T-helper 2 cell treated with Interferon-gamma antibody and Interleukin-4, amounts not matched to agents 5 μg/mL and 100 μg/mL, for 36 hours (primary cell): ENCODE measurements at regions not wholly inside any gene's neighbourhood (a gene's known extent, or its start where the extent isn't known, plus 50 kb on each side); places are given as distances from the start of the nearest gene placed in this dataset.

Source experiments
- DNase-seq: peaks from one replicate; pipeline ENCODE4 v3.0.0; 2021; ENCODE audit warnings: low spot score
- H3K27ac Mint-ChIP-seq: one replicate; pipeline ENCODE4 v1.8.0; 2021; ENCODE audit warnings: mild to moderate bottlenecking, mixed read lengths
- H3K27me3 Mint-ChIP-seq: one replicate; pipeline ENCODE4 v1.8.0; 2021; ENCODE audit warnings: low read depth, mixed read lengths
- H3K36me3 Mint-ChIP-seq: one replicate; pipeline ENCODE4 v1.8.0; 2021; ENCODE audit warnings: low read depth, mixed read lengths
- H3K4me1 Mint-ChIP-seq: one replicate; pipeline ENCODE4 v1.8.0; 2021; ENCODE audit warnings: low read depth, mixed read lengths
- H3K4me3 Mint-ChIP-seq: one replicate; pipeline ENCODE4 v1.8.0; 2022; ENCODE audit warnings: mild to moderate bottlenecking, moderate library complexity, mixed read lengths
- H3K9me3 Mint-ChIP-seq: one replicate; pipeline ENCODE4 v1.8.0; 2021; ENCODE audit warnings: mixed read lengths

GRCh38 chr1:88394958-88395357 lies 289.1 kb upstream of the PKN2 start:
- H3K36me3 Mint-ChIP-seq = no peaks in the 10 kb centered on the region

DNA sequence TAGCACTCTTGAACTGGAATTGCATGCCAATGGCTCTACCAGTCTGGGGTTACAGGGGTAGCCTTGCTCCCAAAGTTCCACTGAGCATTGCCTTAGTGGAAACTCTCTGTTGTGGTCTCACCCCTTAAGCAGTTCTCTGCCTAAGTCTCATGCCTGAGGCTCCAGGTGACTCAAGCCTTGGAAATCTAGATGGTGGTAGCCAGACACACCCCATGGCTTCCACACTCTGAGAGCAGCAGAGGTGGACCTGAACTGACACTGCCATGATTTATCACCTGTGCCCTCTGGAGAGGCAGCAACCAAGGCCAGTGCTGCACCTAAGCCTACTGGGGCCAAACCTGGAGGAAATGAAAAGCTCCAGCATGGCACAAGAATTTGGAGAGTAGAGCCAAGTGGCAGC lies 285.7 kb upstream of the PKN2 start:
- H3K36me3 Mint-ChIP-seq = no peaks in the 10 kb centered on the region
- H3K9me3 Mint-ChIP-seq = no peaks in the 10 kb centered on the region
- DNase-seq = no peak
- no peaks in the 10 kb centered on the region for H3K4me1 Mint-ChIP-seq
- H3K4me3 Mint-ChIP-seq = no peak overlapping the region
- no peaks in the 10 kb centered on the region for H3K27me3 Mint-ChIP-seq
- H3K27ac Mint-ChIP-seq = no peak overlapping the region

More at GRCh38 chr1:88394958-88395357, 289.1 kb upstream of the PKN2 start:
- no peaks in the 10 kb centered on the region for H3K9me3 Mint-ChIP-seq
- H3K27ac Mint-ChIP-seq = no peak overlapping the region
- no peaks in the 10 kb centered on the region for H3K4me1 Mint-ChIP-seq
- no peaks in the 10 kb centered on the region for H3K27me3 Mint-ChIP-seq
- H3K4me3 Mint-ChIP-seq = no peak overlapping the region
- DNase-seq = no peak

DNA sequence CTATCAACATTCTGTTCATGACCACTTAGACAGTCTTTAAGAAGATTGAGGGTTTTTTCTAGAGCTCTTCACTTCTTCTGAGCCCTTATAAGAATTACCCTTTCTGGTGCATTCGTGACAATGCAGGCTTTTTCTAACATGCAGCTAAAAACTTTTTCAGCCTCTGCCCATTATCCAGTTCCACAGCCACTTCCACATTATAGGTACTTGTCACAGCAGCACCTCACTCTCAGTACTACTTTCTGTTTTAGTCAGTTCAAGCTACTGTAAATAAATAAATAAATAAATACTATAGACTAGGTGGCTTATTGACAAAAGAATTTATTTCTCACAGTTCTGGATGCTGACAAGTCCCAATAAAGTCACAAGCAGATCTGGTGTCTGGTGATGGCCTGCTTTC lies 284.4 kb upstream of the PKN2 start:
- H3K9me3 Mint-ChIP-seq = no peaks in the 10 kb centered on the region
- H3K36me3 Mint-ChIP-seq = no peaks in the 10 kb centered on the region
- H3K4me1 Mint-ChIP-seq = no peaks in the 10 kb centered on the region
- H3K4me3 Mint-ChIP-seq = no peak overlapping the region
- DNase-seq = no peak
- no peak overlapping the region for H3K27ac Mint-ChIP-seq
- H3K27me3 Mint-ChIP-seq = no peaks in the 10 kb centered on the region

DNA sequence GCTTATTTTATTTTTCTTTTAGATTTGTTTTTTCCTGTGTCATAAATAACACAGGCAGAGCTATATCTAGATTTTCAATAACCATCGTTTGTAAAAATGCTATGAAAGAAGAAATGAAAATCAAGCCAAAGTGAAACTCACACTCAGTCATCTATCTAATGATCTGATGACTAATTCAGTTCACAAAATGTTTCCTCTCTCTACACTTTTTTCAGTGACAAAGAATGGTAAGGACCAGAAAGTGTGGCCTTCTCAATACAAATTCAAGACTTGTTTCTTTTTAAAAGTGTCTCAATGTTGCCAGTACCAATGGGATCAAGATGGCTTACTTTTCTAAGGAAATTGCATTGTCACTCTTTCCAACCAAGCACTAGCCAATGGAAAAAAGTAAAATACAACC lies 282.8 kb upstream of the PKN2 start:
- Mint-ChIP-seq H3K9me3 (no peaks in the 10 kb centered on the region), H3K36me3 (no peaks in the 10 kb centered on the region), H3K27me3 (no peaks in the 10 kb centered on the region), H3K4me1 (no peaks in the 10 kb centered on the region), H3K27ac (no peak overlapping the region), H3K4me3 (no peak overlapping the region)
- DNase-seq = no peak

DNA sequence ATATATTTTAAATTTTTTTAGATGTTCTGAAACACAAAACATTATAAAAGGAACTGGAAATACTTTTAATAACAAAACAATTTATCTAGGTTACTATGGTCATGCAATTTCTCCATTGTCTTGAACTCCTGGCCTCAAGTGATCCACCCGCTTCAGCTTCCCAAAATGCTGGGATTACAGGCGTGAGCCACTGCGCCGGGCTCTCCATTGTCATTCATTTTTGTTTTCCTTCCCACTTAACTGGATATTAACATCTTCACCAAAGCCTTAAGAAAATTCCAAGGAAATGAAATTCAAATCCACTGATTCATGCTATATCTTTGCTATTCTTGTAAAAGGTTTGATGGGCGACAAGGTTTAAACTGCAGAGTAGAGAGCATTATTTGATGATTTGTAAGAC lies 279.5 kb upstream of the PKN2 start:
- no peak for DNase-seq
- H3K9me3 Mint-ChIP-seq = no peaks in the 10 kb centered on the region
- no peaks in the 10 kb centered on the region for H3K36me3 Mint-ChIP-seq
- H3K4me3 Mint-ChIP-seq = no peak overlapping the region
- no peaks in the 10 kb centered on the region for H3K4me1 Mint-ChIP-seq
- H3K27ac Mint-ChIP-seq = no peak overlapping the region
- H3K27me3 Mint-ChIP-seq = no peaks in the 10 kb centered on the region

GRCh38 chr1:88407248-88407647 lies 276.8 kb upstream of the PKN2 start:
- H3K36me3 Mint-ChIP-seq = no peaks in the 10 kb centered on the region
- H3K9me3 Mint-ChIP-seq = no peaks in the 10 kb centered on the region
- no peak overlapping the region for H3K27ac Mint-ChIP-seq
- H3K4me1 Mint-ChIP-seq = no peaks in the 10 kb centered on the region
- no peak for DNase-seq
- no peak overlapping the region for H3K4me3 Mint-ChIP-seq
- no peaks in the 10 kb centered on the region for H3K27me3 Mint-ChIP-seq

- Mint-ChIP-seq H3K4me3 (no peak overlapping the region), H3K4me1 (no peaks in the 10 kb centered on the region), H3K9me3 (peaks cover 25% of the 10 kb centered on the region), H3K36me3 (no peaks in the 10 kb centered on the region), H3K27me3 (no peaks in the 10 kb centered on the region), H3K27ac (no peak overlapping the region)
- DNase-seq = no peak
Measured at GRCh38 chr1:88421997-88422396, 262.1 kb upstream of the PKN2 start.

DNA sequence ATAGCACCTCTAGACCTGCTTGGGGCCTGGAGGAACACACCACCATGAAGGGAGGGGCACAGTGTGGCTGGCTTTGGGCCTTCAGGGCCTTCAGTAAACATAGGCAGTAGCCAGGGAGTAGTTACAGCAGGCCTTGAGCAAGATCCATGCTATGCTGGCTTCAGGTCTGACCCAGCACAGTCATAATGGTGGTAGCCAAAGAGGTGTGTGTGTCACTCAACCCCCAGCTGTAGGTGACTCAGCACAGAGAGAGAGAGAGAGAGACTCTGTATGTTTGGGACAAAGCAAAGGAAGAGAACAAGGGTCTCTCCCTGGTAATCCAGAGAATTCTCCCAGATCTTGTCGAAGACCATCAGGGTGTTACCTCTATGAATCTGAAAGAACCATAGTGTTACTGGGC lies 250.5 kb upstream of the PKN2 start:
- Mint-ChIP-seq H3K9me3 (no peaks in the 10 kb centered on the region), H3K27me3 (no peaks in the 10 kb centered on the region), H3K4me1 (no peaks in the 10 kb centered on the region), H3K36me3 (no peaks in the 10 kb centered on the region), H3K4me3 (no peak overlapping the region), H3K27ac (no peak overlapping the region)
- no peak for DNase-seq

GRCh38 chr1:88434836-88435235 lies 249.2 kb upstream of the PKN2 start:
- no peaks in the 10 kb centered on the region for H3K4me1 Mint-ChIP-seq
- no peak overlapping the region for H3K27ac Mint-ChIP-seq
- no peak for DNase-seq
- H3K36me3 Mint-ChIP-seq = no peaks in the 10 kb centered on the region
- H3K4me3 Mint-ChIP-seq = no peak overlapping the region
- no peaks in the 10 kb centered on the region for H3K27me3 Mint-ChIP-seq
- H3K9me3 Mint-ChIP-seq = no peaks in the 10 kb centered on the region

GRCh38 chr1:88441022-88441421 lies 243.1 kb upstream of the PKN2 start:
- H3K4me3 Mint-ChIP-seq = no peak overlapping the region
- H3K27me3 Mint-ChIP-seq = no peaks in the 10 kb centered on the region
- H3K27ac Mint-ChIP-seq = no peak overlapping the region
- DNase-seq = no peak
- no peaks in the 10 kb centered on the region for H3K4me1 Mint-ChIP-seq
- no peaks in the 10 kb centered on the region for H3K36me3 Mint-ChIP-seq
- H3K9me3 Mint-ChIP-seq = no peaks in the 10 kb centered on the region

DNA sequence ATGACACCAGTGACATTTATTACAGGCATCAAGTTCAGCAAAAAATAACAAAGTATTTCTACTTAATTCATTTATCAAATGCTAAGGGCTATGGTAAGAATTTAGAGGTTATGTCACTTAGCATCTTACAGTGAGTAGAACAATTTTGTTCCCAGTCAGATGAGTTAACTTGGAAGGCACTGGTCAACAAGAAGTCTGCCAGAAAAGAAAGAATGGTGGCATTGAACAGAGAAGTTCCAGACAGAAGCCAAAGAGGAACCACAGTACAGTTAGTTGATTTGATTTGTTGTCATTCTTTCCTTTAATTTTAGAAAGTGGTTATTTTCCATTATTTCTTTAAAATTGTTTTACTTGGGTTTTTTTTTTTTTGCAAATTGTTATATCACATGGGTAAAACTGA lies 232.2 kb upstream of the PKN2 start:
- no peak overlapping the region for H3K27ac Mint-ChIP-seq
- no peaks in the 10 kb centered on the region for H3K9me3 Mint-ChIP-seq
- H3K4me3 Mint-ChIP-seq = no peak overlapping the region
- H3K4me1 Mint-ChIP-seq = no peaks in the 10 kb centered on the region
- no peaks in the 10 kb centered on the region for H3K36me3 Mint-ChIP-seq
- no peak for DNase-seq
- no peaks in the 10 kb centered on the region for H3K27me3 Mint-ChIP-seq

DNA sequence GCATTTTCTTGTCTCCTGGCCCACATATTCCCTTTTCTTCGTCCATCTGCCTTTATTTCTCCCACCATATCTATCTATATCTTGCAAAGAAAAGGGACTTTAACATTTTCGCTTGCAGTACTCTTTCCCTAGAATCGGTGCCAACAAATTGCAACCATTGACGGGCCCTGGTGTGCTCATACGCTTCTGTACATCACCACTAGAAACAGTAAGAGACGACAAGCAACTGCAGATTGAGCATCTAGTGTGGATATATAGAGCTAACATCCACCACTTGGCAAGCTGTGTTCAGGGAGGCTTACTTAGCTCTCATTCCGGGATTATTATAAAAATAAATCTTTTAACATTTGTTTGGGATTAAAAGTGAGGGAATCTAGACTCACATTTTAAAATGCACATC lies 230.8 kb upstream of the PKN2 start:
- H3K27ac Mint-ChIP-seq = no peak overlapping the region

DNA sequence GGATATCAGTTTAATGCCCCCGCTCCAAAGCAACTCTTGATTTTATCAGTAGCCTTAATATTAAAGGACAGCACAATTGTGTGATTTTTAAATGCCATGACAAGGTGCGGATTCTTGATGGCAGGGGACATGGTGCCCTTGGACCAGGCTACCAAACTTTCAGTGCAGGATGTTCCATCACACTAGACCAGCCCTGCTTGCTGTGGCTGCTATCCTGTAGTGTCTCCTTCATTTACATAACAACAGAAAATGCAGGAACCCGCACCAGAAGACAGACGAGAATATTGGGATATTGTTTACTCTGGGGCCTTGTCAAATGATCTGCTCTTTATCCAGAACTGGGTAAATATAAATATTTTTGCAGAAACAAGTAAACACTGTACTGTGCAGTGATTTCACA lies 229.3 kb upstream of the PKN2 start:
- Mint-ChIP-seq H3K36me3 (no peaks in the 10 kb centered on the region), H3K4me3 (no peak overlapping the region), H3K27me3 (no peaks in the 10 kb centered on the region), H3K27ac (no peak overlapping the region), H3K4me1 (no peaks in the 10 kb centered on the region), H3K9me3 (no peaks in the 10 kb centered on the region)
- no peak for DNase-seq

More for the DNA sequence above, 230.8 kb upstream of the PKN2 start:
- Mint-ChIP-seq H3K4me1 (no peaks in the 10 kb centered on the region), H3K27me3 (no peaks in the 10 kb centered on the region), H3K36me3 (no peaks in the 10 kb centered on the region), H3K9me3 (no peaks in the 10 kb centered on the region), H3K4me3 (no peak overlapping the region)
- DNase-seq = no peak

- Mint-ChIP-seq H3K9me3 (no peaks in the 10 kb centered on the region), H3K4me3 (no peak overlapping the region), H3K36me3 (no peaks in the 10 kb centered on the region), H3K4me1 (no peaks in the 10 kb centered on the region), H3K27ac (no peak overlapping the region), H3K27me3 (no peaks in the 10 kb centered on the region)
- DNase-seq = no peak
Measured at GRCh38 chr1:88455621-88456256, 228.3 kb upstream of the PKN2 start.

DNA sequence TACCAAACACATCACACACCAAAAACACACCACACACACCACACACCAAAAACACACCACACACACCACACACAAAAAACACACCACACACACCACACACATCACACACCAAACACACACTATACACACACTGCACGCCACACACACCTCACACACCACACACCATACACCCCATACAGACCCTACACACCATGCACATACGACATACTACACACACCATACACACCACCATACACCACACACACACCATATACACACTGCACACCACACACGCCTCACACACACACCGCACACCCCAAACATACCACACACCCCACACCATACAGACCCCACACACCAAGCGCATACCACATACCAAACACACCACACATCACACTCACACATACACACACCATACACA lies 226.9 kb upstream of the PKN2 start:
- H3K27ac Mint-ChIP-seq = no peak overlapping the region
- no peaks in the 10 kb centered on the region for H3K9me3 Mint-ChIP-seq
- no peak for DNase-seq
- no peaks in the 10 kb centered on the region for H3K4me1 Mint-ChIP-seq
- H3K36me3 Mint-ChIP-seq = no peaks in the 10 kb centered on the region
- H3K4me3 Mint-ChIP-seq = no peak overlapping the region
- H3K27me3 Mint-ChIP-seq = peaks cover 12% of the 10 kb centered on the region
